Smooth muscle cell (in vitro differentiated cells): ENCODE measurements at regions not wholly inside any gene's neighbourhood (a gene's known extent, or its start where the extent isn't known, plus 50 kb on each side); places are given as distances from the start of the nearest gene placed in this dataset.

Source experiments
- DNase-seq: peaks from one replicate; lab custom pipeline; 2025; ENCODE audit not compliant: unreplicated experiment; lab: John Stamatoyannopoulos, UW
- H2AFZ ChIP-seq: fragments of 200-600 bp; sonication (generic); 2 replicates; pipeline ENCODE4 v1.6.0; 2016; ENCODE audit warnings: antibody characterized with exemption, low read depth, mild to moderate bottlenecking
- H3F3A ChIP-seq: fragments of 200-600 bp; sonication (generic); 2 replicates; pipeline ENCODE4 v1.6.0; 2017; ENCODE audit warnings: antibody characterized with exemption, low read depth
- H3K27ac ChIP-seq: fragments of 200-600 bp; sonication (generic); 2 replicates; pipeline ENCODE4 v1.5.1; 2016; ENCODE audit warnings: low read depth, mild to moderate bottlenecking
- H3K27me3 ChIP-seq: fragments of 200-600 bp; sonication (generic); 2 replicates; pipeline ENCODE4 v1.6.1; 2016; ENCODE audit warnings: low read depth, mild to moderate bottlenecking
- H3K36me3 ChIP-seq: fragments of 200-600 bp; sonication (generic); 2 replicates; pipeline ENCODE4 v1.5.1; 2016; ENCODE audit warnings: low read depth
- H3K4me1 ChIP-seq: fragments of 200-600 bp; sonication (generic); 2 replicates; pipeline ENCODE4 v1.5.1; 2016; ENCODE audit warnings: low read depth
- H3K4me2 ChIP-seq: fragments of 200-600 bp; sonication (generic); 2 replicates; pipeline ENCODE4 v1.6.0; 2016; ENCODE audit warnings: mild to moderate bottlenecking
- H3K4me3 ChIP-seq: fragments of 200-600 bp; sonication (generic); 2 replicates; pipeline ENCODE4 v1.5.1; 2016; ENCODE audit warnings: mild to moderate bottlenecking
- H3K79me2 ChIP-seq: fragments of 200-600 bp; sonication (generic); 2 replicates; pipeline ENCODE4 v1.6.0; 2016; ENCODE audit warnings: low read depth, mild to moderate bottlenecking
- H3K9ac ChIP-seq: fragments of 200-600 bp; sonication (generic); 2 replicates; pipeline ENCODE4 v1.6.0; 2016; ENCODE audit warnings: low read depth
- H3K9me3 ChIP-seq: fragments of 200-600 bp; sonication (generic); replicated peaks from 2 replicates; pipeline ENCODE4 v1.5.1; 2016; ENCODE audit warnings: low read depth
- H4K20me1 ChIP-seq: fragments of 200-600 bp; sonication (generic); 2 replicates; pipeline ENCODE4 v1.6.0; 2016; ENCODE audit warnings: low read depth
- CTCF ChIP-seq: fragments of 200-600 bp; sonication (generic); IDR thresholded peaks from 2 replicates; pipeline ENCODE4 v1.5.1; 2017; ENCODE audit warnings: borderline replicate concordance, mild to moderate bottlenecking, antibody characterized with exemption; ENCODE audit not compliant: insufficient read depth, poor library complexity, severe bottlenecking
- WGBS: methylation state at CpG from one replicate; pipeline ENCODE4 v1.1.7; 2016; ENCODE audit warnings: low lambda C conversion rate; 5-methylcytosine and 5-hydroxymethylcytosine counted together

DNA sequence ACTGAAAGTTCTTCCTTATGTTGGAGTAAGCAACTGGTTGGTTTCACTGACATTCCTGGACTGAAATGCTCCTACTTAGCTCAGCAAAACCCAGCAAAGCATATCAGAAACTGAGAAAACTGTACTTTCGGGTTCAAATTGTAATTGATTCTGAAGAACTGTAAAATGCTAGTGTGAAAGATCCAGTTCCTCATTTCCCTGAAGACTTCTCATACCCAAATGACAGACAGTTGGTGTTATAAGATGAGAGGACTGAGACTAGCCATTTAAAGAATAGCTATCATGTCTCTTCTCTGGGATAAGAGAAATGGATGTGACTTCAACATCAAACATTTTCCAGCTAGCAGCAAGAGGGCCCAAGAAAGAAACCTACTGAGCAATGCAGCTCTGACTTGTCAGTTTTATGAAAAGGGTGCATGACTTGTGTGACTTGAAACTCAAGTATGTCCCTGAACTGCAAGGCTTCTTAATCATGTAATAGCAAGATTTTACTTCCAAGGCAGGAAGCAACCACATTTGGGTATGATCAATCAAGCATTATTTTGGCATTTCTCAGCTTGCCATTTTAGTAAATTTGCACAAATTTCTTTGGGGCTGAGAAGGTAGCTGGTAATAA lies 420.3 kb upstream of the MMADHC start:
- WGBS: 91% methylated on average over 1 of the region's 1 CpG

DNA sequence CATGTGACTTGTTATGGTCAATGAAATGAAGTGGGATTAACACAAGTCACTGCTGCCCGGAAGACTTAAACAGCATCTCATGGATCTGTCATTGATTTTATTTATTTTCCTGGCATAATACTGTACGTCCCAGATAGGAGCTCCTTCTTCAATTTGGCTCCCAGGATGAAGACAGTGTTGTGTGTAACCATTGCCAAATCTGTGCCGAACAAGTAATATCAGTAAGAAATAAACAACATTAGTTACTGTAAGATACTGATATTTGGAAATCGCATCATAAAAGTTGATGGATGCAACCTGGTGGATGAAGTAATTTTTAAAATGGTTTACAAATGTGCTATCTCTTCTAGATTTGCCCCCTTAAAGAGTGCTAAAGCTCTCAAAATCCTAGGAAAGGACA lies 419.0 kb upstream of the MMADHC start:
- no peak overlapping the region for H3K4me3 ChIP-seq
- H3K27me3 ChIP-seq: no peaks in the 10 kb centered on the region
- no peaks in the 10 kb centered on the region for H3F3A ChIP-seq
- no peaks in the 10 kb centered on the region for H3K36me3 ChIP-seq
- H3K27ac ChIP-seq: no peak overlapping the region
- DNase-seq: no peak
- H3K79me2 ChIP-seq: no peaks in the 10 kb centered on the region
- H3K4me2 ChIP-seq: no peak overlapping the region
- WGBS: 93% methylated on average over 4 of the region's 4 CpGs
- no peaks in the 10 kb centered on the region for H4K20me1 ChIP-seq
- no peak overlapping the region for H3K9ac ChIP-seq
- H3K9me3 ChIP-seq: no peaks in the 10 kb centered on the region
- no peak for TF ChIP-seq CTCF
- H2AFZ ChIP-seq: no peak overlapping the region
- H3K4me1 ChIP-seq: no peaks in the 10 kb centered on the region

More for the DNA sequence above, 420.3 kb upstream of the MMADHC start:
- Histone ChIP-seq H2AFZ (no peak overlapping the region), H3F3A (no peaks in the 10 kb centered on the region), H3K4me3 (no peak overlapping the region), H3K27ac (no peak overlapping the region), H3K4me1 (no peaks in the 10 kb centered on the region), H3K9ac (no peak overlapping the region), H3K9me3 (no peaks in the 10 kb centered on the region), H3K4me2 (no peak overlapping the region), H3K27me3 (no peaks in the 10 kb centered on the region), H4K20me1 (no peaks in the 10 kb centered on the region), H3K36me3 (no peaks in the 10 kb centered on the region), H3K79me2 (no peaks in the 10 kb centered on the region)
- no peak for DNase-seq
- TF ChIP-seq CTCF: no peak

GRCh38 chr2:150003544-150003943 lies 416.0 kb upstream of the MMADHC start:
- Histone ChIP-seq H3K4me3 (no peak overlapping the region), H3F3A (no peaks in the 10 kb centered on the region), H3K4me2 (no peak overlapping the region), H4K20me1 (no peaks in the 10 kb centered on the region), H3K27me3 (no peaks in the 10 kb centered on the region), H3K79me2 (no peaks in the 10 kb centered on the region), H2AFZ (no peak overlapping the region), H3K36me3 (no peaks in the 10 kb centered on the region), H3K27ac (no peak overlapping the region), H3K9ac (no peak overlapping the region), H3K4me1 (no peaks in the 10 kb centered on the region), H3K9me3 (no peaks in the 10 kb centered on the region)
- DNase-seq: no peak
- WGBS: 90% methylated on average over 1 of the region's 1 CpG
- no peak for TF ChIP-seq CTCF

DNA sequence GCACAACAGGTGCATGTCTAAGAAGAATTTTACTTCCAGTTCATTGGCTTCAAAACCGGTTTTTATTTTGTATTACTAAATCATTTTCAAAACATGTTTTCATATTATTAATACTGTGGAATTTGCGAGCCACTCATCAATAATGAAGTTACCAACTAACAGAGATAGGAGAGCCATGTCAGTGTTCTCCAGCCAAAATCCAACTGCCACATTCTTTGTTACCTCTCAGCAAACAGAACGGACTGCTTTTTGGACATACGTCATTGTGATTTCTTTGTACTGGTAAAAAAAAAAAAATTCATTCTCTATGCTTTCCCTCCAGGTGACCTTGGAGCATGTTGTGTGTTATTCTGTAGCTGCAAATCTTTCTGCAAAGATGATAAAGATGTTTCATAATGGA lies 414.2 kb upstream of the MMADHC start:
- WGBS: 81% methylated on average over 4 of the region's 4 CpGs
- H4K20me1 ChIP-seq: no peaks in the 10 kb centered on the region
- no peaks in the 10 kb centered on the region for H3F3A ChIP-seq
- no peak overlapping the region for H3K9ac ChIP-seq
- no peak for DNase-seq
- no peak overlapping the region for H2AFZ ChIP-seq
- H3K27me3 ChIP-seq: no peaks in the 10 kb centered on the region
- no peak for TF ChIP-seq CTCF
- no peak overlapping the region for H3K27ac ChIP-seq
- no peak overlapping the region for H3K4me3 ChIP-seq
- no peaks in the 10 kb centered on the region for H3K9me3 ChIP-seq
- no peak overlapping the region for H3K4me2 ChIP-seq
- no peaks in the 10 kb centered on the region for H3K36me3 ChIP-seq
- no peaks in the 10 kb centered on the region for H3K79me2 ChIP-seq
- H3K4me1 ChIP-seq: no peaks in the 10 kb centered on the region
